Cardiac muscle cell (in vitro differentiated cells and primary cell): ENCODE measurements at regions not wholly inside any gene's neighbourhood (a gene's known extent, or its start where the extent isn't known, plus 50 kb on each side); places are given as distances from the start of the nearest gene placed in this dataset.
"Not testable (repeated sequence)": the region's sequence is repeated elsewhere in the genome, so short reads cannot be mapped to it uniquely, and the experiment has no call there.

Experiments
- DNase-seq, 2 donors: peaks; one replicate each; pipeline versions ENCODE4 v3.0.0 to v3.0.0-alpha.2; 2010 to 2017; ENCODE audit warnings: low read depth in 1 of 2, low spot score in 1 of 2
- H3K27ac ChIP-seq: fragments of 200-600 bp; sonication (generic); 2 replicates; pipeline ENCODE4 v1.5.1; 2016
- H3K27me3 ChIP-seq: fragments of 200-600 bp; sonication (generic); 2 replicates; pipeline ENCODE4 v1.6.0; 2016; ENCODE audit warnings: control low read depth
- H3K36me3 ChIP-seq: fragments of 200-600 bp; sonication (generic); 2 replicates; pipeline ENCODE4 v1.5.1; 2016; ENCODE audit warnings: control low read depth
- H3K4me1 ChIP-seq: fragments of 200-600 bp; sonication (generic); 2 replicates; pipeline ENCODE4 v1.8.1; 2017; ENCODE audit warnings: low read depth, mild to moderate bottlenecking, mixed run types
- H3K4me3 ChIP-seq: fragments of 200-600 bp; sonication (generic); 2 replicates; pipeline ENCODE4 v1.5.1; 2016; ENCODE audit warnings: mild to moderate bottlenecking
- H3K9me3 ChIP-seq: fragments of 200-600 bp; sonication (generic); 2 replicates; pipeline ENCODE4 v1.5.1; 2017; ENCODE audit warnings: low read depth, mild to moderate bottlenecking, control low read depth
- TF ChIP-seq, protein P1 (sequence below): IDR thresholded peaks from 2 replicates; pipeline ENCODE4 v1.5.1; 2012; ENCODE audit warnings: low read depth, mild to moderate bottlenecking, low read length

DNA sequence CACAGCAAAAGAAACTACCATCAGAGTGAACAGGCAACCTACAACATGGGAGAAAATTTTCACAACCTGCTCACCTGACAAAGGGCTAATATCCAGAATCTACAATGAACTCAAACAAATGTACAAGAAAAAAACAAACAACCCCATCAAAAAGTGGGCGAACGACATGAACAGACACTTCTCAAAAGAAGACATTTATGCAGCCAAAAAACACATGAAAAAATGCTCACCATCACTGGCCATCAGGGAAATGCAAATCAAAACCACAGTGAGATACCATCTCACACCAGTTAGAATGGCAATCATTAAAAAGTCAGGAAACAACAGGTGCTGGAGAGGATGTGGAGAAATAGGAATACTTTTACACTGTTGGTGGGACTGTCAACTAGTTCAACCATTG is 207.8 kb downstream of the USP6NL start:
- H3K27ac ChIP-seq, H3K4me3 ChIP-seq, H3K9me3 ChIP-seq, DNase-seq, H3K4me1 ChIP-seq, H3K27me3 ChIP-seq, H3K36me3 ChIP-seq: not testable (repeated sequence)

DNA sequence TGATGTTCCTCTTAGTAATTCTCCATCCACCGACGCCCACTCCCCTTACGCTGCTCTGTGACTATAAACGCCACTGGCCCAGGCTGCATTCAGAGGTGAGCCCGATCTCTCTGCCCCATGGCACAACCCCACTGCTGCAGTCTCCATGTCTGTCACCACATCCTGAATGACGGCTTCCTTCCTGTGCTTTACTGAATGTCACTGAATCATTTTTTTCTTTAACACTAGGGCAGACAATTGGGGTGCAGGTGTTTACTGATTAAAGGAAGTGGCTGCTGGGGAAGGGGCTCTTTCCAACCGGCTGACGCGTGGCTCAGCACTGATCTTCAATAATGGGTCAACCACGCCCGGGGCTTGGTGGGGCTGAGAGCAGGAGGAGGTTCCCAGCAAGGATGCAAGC is 208.3 kb downstream of the USP6NL start:
- Histone ChIP-seq H3K9me3 (no peaks in the 10 kb centered on the region), H3K4me1 (no peaks in the 10 kb centered on the region), H3K27me3 (no peaks in the 10 kb centered on the region), H3K36me3 (no peaks in the 10 kb centered on the region), H3K4me3 (no peak overlapping the region), H3K27ac (no peak overlapping the region)
- TF ChIP-seq, protein P1, sequence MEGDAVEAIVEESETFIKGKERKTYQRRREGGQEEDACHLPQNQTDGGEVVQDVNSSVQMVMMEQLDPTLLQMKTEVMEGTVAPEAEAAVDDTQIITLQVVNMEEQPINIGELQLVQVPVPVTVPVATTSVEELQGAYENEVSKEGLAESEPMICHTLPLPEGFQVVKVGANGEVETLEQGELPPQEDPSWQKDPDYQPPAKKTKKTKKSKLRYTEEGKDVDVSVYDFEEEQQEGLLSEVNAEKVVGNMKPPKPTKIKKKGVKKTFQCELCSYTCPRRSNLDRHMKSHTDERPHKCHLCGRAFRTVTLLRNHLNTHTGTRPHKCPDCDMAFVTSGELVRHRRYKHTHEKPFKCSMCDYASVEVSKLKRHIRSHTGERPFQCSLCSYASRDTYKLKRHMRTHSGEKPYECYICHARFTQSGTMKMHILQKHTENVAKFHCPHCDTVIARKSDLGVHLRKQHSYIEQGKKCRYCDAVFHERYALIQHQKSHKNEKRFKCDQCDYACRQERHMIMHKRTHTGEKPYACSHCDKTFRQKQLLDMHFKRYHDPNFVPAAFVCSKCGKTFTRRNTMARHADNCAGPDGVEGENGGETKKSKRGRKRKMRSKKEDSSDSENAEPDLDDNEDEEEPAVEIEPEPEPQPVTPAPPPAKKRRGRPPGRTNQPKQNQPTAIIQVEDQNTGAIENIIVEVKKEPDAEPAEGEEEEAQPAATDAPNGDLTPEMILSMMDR: no peak
- no peak for DNase-seq

DNA sequence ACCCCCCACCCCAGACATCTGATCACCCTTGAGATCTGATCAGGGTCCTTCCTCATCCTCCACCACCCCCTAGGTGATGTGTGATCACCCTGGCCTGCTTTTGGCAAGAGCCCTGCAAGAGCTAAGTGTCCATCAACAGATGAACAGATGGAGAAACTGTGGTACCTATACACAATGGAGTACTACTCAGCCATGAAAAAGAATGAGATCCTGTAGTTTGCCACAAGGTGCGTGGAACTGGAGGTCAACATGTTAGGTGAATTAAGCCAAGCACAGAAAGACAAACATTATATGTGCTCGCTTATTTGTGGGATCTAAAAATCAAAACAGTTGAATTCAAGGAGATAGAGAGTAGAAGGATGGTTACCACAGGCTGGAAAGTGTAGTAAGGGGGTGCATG is 209.1 kb downstream of the USP6NL start:
- Histone ChIP-seq H3K9me3 (no peaks in the 10 kb centered on the region), H3K4me3 (no peak overlapping the region)

DNA sequence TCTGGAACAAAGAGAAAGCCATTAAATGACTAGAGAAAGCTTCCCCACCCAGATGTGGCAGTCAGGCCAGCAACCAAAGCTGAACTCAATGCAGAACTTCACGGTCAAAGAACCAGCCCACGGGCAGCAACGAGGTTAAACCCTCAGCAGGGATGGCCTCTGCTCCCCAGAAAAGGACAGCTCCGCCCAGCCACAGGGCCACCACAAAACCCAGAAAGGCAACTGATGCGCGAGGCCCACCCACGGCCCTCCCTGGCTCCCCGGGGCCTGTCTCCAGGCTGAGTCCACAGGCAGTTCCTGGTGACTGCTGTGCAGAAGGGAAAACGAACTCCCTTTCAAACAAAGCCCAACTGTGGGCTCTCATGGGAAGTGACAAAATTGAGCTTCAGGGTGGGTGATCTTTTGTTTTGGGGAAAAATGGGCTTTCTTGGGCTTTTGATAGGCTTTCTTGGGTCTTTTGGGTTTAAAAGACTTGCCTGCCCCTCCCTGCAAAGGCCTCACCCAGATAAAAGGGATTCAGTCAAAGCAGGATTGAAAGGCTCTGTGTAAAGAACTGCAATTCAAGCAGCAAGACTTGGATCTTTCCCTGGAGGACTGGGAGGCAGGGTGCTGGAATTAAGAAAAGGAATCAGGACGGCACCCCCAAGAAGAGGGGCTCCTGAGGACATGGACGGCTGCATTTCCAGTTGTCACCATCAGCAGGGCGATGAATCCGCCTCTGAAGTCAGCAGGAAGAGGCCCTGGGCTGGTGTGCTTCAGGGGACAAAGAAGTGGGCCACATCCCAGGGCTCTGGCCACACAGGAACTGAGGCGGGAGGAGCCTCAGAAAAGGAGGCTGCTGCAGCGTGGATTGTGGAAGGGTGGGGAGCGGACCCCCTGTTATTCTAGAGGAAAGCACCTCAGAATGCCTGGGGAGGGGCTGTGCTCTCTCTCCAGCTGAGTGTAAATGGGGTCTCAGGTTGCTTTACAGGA is 209.9 kb downstream of the USP6NL start:
- Histone ChIP-seq H3K9me3 (no peaks in the 10 kb centered on the region), H3K27ac (no peak overlapping the region), H3K4me1 (no peaks in the 10 kb centered on the region), H3K4me3 (no peak overlapping the region), H3K36me3 (no peaks in the 10 kb centered on the region), H3K27me3 (no peaks in the 10 kb centered on the region)
- no peak for DNase-seq
- TF ChIP-seq, protein P1: no peak

More for the DNA sequence above, 209.1 kb downstream of the USP6NL start:
- TF ChIP-seq, protein P1: no peak
- DNase-seq: no peak
- Histone ChIP-seq H3K27me3 (no peaks in the 10 kb centered on the region), H3K27ac (no peak overlapping the region), H3K4me1 (no peaks in the 10 kb centered on the region), H3K36me3 (no peaks in the 10 kb centered on the region)

DNA sequence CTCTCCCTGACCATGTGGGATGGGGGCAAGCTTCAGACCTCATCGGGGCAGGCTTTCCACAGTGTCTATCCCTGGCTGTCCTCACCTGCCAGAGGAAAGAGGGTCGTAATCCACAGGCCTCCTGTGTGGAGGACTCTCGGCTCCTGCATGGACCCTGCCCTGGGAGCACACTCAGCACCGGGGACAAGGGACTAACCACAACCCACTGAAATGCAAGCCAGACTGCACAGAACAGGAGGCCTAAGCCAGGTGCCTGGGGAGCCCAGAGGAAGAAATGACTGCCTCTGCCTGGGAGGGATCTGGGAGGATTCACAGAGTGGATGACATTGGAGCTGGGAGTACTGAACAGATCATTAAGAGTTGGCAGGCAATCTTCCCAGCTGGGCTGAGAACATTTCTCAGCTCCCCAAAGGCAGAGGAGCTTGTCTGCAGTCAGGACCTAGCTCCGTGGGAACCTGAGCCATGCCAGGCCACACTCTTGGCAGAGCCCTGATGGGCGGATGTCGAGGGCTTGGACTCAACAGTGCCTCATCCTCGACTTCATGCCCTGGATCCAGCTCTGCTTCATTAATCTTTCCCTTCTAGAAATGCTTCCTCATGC is 213.4 kb downstream of the USP6NL start:
- TF ChIP-seq, protein P1: no peak
- no peak overlapping the region for H3K27ac ChIP-seq
- peak in 1 of 2 donors; percentile 13 for DNase-seq

More for the DNA sequence above, 213.4 kb downstream of the USP6NL start:
- no peaks in the 10 kb centered on the region for H3K27me3 ChIP-seq
- H3K4me3 ChIP-seq: no peak overlapping the region
- no peaks in the 10 kb centered on the region for H3K4me1 ChIP-seq
- H3K9me3 ChIP-seq: no peaks in the 10 kb centered on the region
- no peaks in the 10 kb centered on the region for H3K36me3 ChIP-seq
